B cell (primary cell): ENCODE measurements at regions not wholly inside any gene's neighbourhood (a gene's known extent, or its start where the extent isn't known, plus 50 kb on each side); places are given as distances from the start of the nearest gene placed in this dataset.

Experiments used
- CTCF ChIP-seq: fragments of 200-600 bp; IDR thresholded peaks from one replicate; pipeline ENCODE4 v1.8.0; 2022; ENCODE audit warnings: antibody characterized with exemption, mild to moderate bottlenecking
- EZH2 ChIP-seq: IDR thresholded peaks from 2 replicates; pipeline ENCODE4 v1.6.1; 2012; ENCODE audit warnings: borderline replicate concordance, low read depth, mild to moderate bottlenecking, moderate library complexity, low read length; ENCODE audit not compliant: insufficient read depth, poor library complexity, severe bottlenecking

GRCh38 chr7:52569151-52569550 lies 466.3 kb upstream of the POM121L12 start:
- TF ChIP-seq CTCF (no peak), EZH2 (no peak)
